ENCODE measurements at regions not wholly inside any gene's neighbourhood (a gene's known extent, or its start where the extent isn't known, plus 50 kb on each side); places are given as distances from the start of the nearest gene placed in this dataset.

DNA sequence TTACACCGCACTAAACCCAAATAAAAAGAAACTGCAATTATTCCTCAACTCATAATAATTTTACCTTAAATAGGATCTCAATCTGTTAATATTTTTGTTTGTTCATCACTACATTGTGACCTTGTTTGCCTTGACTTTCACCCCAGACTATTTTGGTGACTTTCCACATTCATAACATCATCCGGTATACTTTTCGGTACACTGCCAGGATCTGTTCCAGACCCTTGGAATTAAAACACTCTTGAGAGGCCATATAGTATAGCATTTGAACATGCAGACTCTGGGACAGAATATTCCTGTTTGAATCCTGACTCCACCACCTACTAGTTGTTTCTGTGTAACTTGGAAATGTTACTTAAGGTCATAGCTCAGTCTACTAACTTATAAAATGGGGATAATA is 577.4 kb downstream of the METTL4 start:
- H3K36me3 ChIP-seq (ENCODE audit: insufficient read depth, insufficient read length, low read length) = no peaks in the 10 kb centered on the region

GRCh38 chr18:1994471-1994870 is 576.8 kb downstream of the METTL4 start:
- H3K9ac ChIP-seq (ENCODE audit: insufficient read length, low read depth) = no peak overlapping the region
- H3K36me3 ChIP-seq (ENCODE audit: insufficient read depth, insufficient read length, low read length) = no peaks in the 10 kb centered on the region
- DNase-seq (ENCODE audit: low read depth, low spot score) = no peak
- no peaks in the 10 kb centered on the region for H3K9me3 ChIP-seq (ENCODE audit: insufficient read depth, low read length)
- no peaks in the 10 kb centered on the region for H3K27me3 ChIP-seq (ENCODE audit: insufficient read depth, insufficient read length)
- no peak for TF ChIP-seq ZNF274 (IDR thresholded peaks at IDR 0.05; ENCODE audit: low read depth, low read length)
- TF ChIP-seq YY1 (IDR thresholded peaks at IDR 0.05; ENCODE audit: insufficient read depth, insufficient read length) = no peak
- TF ChIP-seq SUZ12 (IDR thresholded peaks at IDR 0.05; ENCODE audit: extremely low read depth, insufficient read depth, insufficient read length) = no peak
- no peaks in the 10 kb centered on the region for H3K4me1 ChIP-seq (ENCODE audit: insufficient read depth, insufficient read length)
- no peak overlapping the region for H3K4me3 ChIP-seq (ENCODE audit: insufficient read length, low read depth)

More for the DNA sequence above, 577.4 kb downstream of the METTL4 start:
- Histone ChIP-seq H3K27me3 (ENCODE audit: insufficient read depth, insufficient read length) (no peaks in the 10 kb centered on the region), H3K4me3 (ENCODE audit: insufficient read length, low read depth) (no peak overlapping the region), H3K9me3 (ENCODE audit: insufficient read depth, low read length) (no peaks in the 10 kb centered on the region), H3K9ac (ENCODE audit: insufficient read length, low read depth) (no peak overlapping the region), H3K4me1 (ENCODE audit: insufficient read depth, insufficient read length) (no peaks in the 10 kb centered on the region)
- TF ChIP-seq ZNF274 (IDR thresholded peaks at IDR 0.05; ENCODE audit: low read depth, low read length) = no peak
- no peak for TF ChIP-seq SUZ12 (IDR thresholded peaks at IDR 0.05; ENCODE audit: extremely low read depth, insufficient read depth, insufficient read length)
- no peak for TF ChIP-seq YY1 (IDR thresholded peaks at IDR 0.05; ENCODE audit: insufficient read depth, insufficient read length)
- DNase-seq (ENCODE audit: low read depth, low spot score) = no peak

GRCh38 chr18:1995041-1995612 is 576.2 kb downstream of the METTL4 start:
- Histone ChIP-seq H3K36me3 (ENCODE audit: insufficient read depth, insufficient read length, low read length) (no peaks in the 10 kb centered on the region), H3K9ac (ENCODE audit: insufficient read length, low read depth) (no peak overlapping the region), H3K4me3 (ENCODE audit: insufficient read length, low read depth) (no peak overlapping the region), H3K9me3 (ENCODE audit: insufficient read depth, low read length) (0 out of 2 replicates have a peak, but pooled peaks cover 1% of the 10 kb centered on the region), H3K4me1 (ENCODE audit: insufficient read depth, insufficient read length) (no peaks in the 10 kb centered on the region), H3K27me3 (ENCODE audit: insufficient read depth, insufficient read length) (no peaks in the 10 kb centered on the region)
- no peak for DNase-seq (ENCODE audit: low read depth, low spot score)
- TF ChIP-seq YY1 (IDR thresholded peaks at IDR 0.05; ENCODE audit: insufficient read depth, insufficient read length) = no peak
- TF ChIP-seq ZNF274 (IDR thresholded peaks at IDR 0.05; ENCODE audit: low read depth, low read length) = no peak
- no peak for TF ChIP-seq SUZ12 (IDR thresholded peaks at IDR 0.05; ENCODE audit: extremely low read depth, insufficient read depth, insufficient read length)

DNA sequence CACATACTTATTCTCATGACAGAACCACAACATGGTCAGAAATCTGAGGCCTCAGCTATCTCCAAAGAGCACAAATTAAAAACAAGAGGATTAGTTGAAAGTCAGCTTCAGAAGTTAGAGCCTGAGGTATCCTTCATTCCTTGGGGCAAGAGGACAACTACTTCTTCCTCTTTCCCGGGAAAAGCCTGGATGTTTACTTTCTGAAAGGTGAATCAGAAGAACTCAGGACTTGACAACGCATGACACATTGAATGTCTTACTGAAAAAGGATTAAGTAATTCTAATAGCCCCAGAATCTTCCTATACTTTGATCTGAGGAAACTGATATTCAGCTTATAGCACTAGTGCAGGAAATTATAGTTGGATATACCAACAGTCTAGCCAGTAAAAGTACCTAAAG is 573.2 kb downstream of the METTL4 start:
- Histone ChIP-seq H3K4me3 (ENCODE audit: insufficient read length, low read depth) (no peak overlapping the region), H3K9me3 (ENCODE audit: insufficient read depth, low read length) (peaks cover 11% of the 10 kb centered on the region; the same call in 1 of the 2 replicates), H3K4me1 (ENCODE audit: insufficient read depth, insufficient read length) (no peaks in the 10 kb centered on the region), H3K9ac (ENCODE audit: insufficient read length, low read depth) (no peak overlapping the region), H3K36me3 (ENCODE audit: insufficient read depth, insufficient read length, low read length) (no peaks in the 10 kb centered on the region), H3K27me3 (ENCODE audit: insufficient read depth, insufficient read length) (no peaks in the 10 kb centered on the region)
- TF ChIP-seq SUZ12 (IDR thresholded peaks at IDR 0.05; ENCODE audit: extremely low read depth, insufficient read depth, insufficient read length) (no peak), YY1 (IDR thresholded peaks at IDR 0.05; ENCODE audit: insufficient read depth, insufficient read length) (no peak), ZNF274 (IDR thresholded peaks at IDR 0.05; ENCODE audit: low read depth, low read length) (no peak)
- DNase-seq (ENCODE audit: low read depth, low spot score) = no peak

- no peak overlapping the region for H3K4me3 ChIP-seq (ENCODE audit: insufficient read length, low read depth)
- H3K36me3 ChIP-seq (ENCODE audit: insufficient read depth, insufficient read length, low read length) = no peaks in the 10 kb centered on the region
- H3K9ac ChIP-seq (ENCODE audit: insufficient read length, low read depth) = no peak overlapping the region
- no peaks in the 10 kb centered on the region for H3K4me1 ChIP-seq (ENCODE audit: insufficient read depth, insufficient read length)
- TF ChIP-seq YY1 (IDR thresholded peaks at IDR 0.05; ENCODE audit: insufficient read depth, insufficient read length) = no peak
- TF ChIP-seq SUZ12 (IDR thresholded peaks at IDR 0.05; ENCODE audit: extremely low read depth, insufficient read depth, insufficient read length) = no peak
- TF ChIP-seq ZNF274 (IDR thresholded peaks at IDR 0.05; ENCODE audit: low read depth, low read length) = no peak
- H3K9me3 ChIP-seq (ENCODE audit: insufficient read depth, low read length) = peaks cover 11% of the 10 kb centered on the region; the same call in 1 of the 2 replicates
- no peak for DNase-seq (ENCODE audit: low read depth, low spot score)
- H3K27me3 ChIP-seq (ENCODE audit: insufficient read depth, insufficient read length) = no peaks in the 10 kb centered on the region
Observed at GRCh38 chr18:1999387-1999786, 571.9 kb downstream of the METTL4 start.

- TF ChIP-seq YY1 (IDR thresholded peaks at IDR 0.05; ENCODE audit: insufficient read depth, insufficient read length) (no peak), SUZ12 (IDR thresholded peaks at IDR 0.05; ENCODE audit: extremely low read depth, insufficient read depth, insufficient read length) (no peak), ZNF274 (IDR thresholded peaks at IDR 0.05; ENCODE audit: low read depth, low read length) (no peak)
- Histone ChIP-seq H3K9ac (ENCODE audit: insufficient read length, low read depth) (no peak overlapping the region), H3K36me3 (ENCODE audit: insufficient read depth, insufficient read length, low read length) (no peaks in the 10 kb centered on the region), H3K9me3 (ENCODE audit: insufficient read depth, low read length) (peaks cover 11% of the 10 kb centered on the region; the same call in 1 of the 2 replicates), H3K27me3 (ENCODE audit: insufficient read depth, insufficient read length) (no peaks in the 10 kb centered on the region), H3K4me1 (ENCODE audit: insufficient read depth, insufficient read length) (no peaks in the 10 kb centered on the region), H3K4me3 (ENCODE audit: insufficient read length, low read depth) (no peak overlapping the region)
- no peak for DNase-seq (ENCODE audit: low read depth, low spot score)
Observed at GRCh38 chr18:2002151-2002550, 569.2 kb downstream of the METTL4 start.

DNA sequence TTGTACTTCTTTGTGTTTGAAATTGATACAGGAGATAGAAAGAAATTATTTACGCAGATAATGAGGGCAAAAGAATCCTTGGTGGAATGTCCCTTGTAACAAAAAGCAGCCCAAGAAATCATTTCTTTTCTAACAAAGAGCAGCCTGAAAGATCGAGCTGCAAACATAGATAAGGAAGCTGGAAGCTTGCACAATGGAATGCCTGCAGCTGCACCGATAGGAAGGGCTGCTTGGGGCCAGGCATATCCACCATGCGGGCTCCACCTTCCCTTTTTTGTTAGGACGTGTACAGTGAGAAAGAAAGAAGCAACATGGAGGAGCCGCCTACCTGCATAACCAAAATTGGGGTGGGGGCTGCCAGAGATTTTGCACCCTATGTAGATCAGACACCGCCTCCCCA is 568.7 kb downstream of the METTL4 start:
- TF ChIP-seq SUZ12 (IDR thresholded peaks at IDR 0.05; ENCODE audit: extremely low read depth, insufficient read depth, insufficient read length) (no peak), ZNF274 (IDR thresholded peaks at IDR 0.05; ENCODE audit: low read depth, low read length) (no peak), YY1 (IDR thresholded peaks at IDR 0.05; ENCODE audit: insufficient read depth, insufficient read length) (no peak)
- H3K27me3 ChIP-seq (ENCODE audit: insufficient read depth, insufficient read length) = no peaks in the 10 kb centered on the region

More for the DNA sequence above, 568.7 kb downstream of the METTL4 start:
- H3K9me3 ChIP-seq (ENCODE audit: insufficient read depth, low read length) = peaks cover 11% of the 10 kb centered on the region; the same call in 1 of the 2 replicates
- no peak overlapping the region for H3K4me3 ChIP-seq (ENCODE audit: insufficient read length, low read depth)
- no peaks in the 10 kb centered on the region for H3K36me3 ChIP-seq (ENCODE audit: insufficient read depth, insufficient read length, low read length)
- H3K4me1 ChIP-seq (ENCODE audit: insufficient read depth, insufficient read length) = no peaks in the 10 kb centered on the region
- no peak for DNase-seq (ENCODE audit: low read depth, low spot score)
- no peak overlapping the region for H3K9ac ChIP-seq (ENCODE audit: insufficient read length, low read depth)

Data from NT2/D1 (cell line).